Upper lobe of right lung (tissue), 1 donor: ENCODE measurements at regions not wholly inside any gene's neighbourhood (a gene's known extent, or its start where the extent isn't known, plus 50 kb on each side); places are given as distances from the start of the nearest gene placed in this dataset.

Experiments
- ATAC-seq: fragments of 200-7000 bp; cut with Tn5 transposase; one replicate; pipeline ENCODE4 v1.9.1; 2020; ENCODE audit warnings: mild to moderate bottlenecking, moderate library complexity
- DNase-seq: peaks from one replicate; pipeline ENCODE4 v3.0.0-alpha.2; 2020
- H3K27ac ChIP-seq: fragments of 200-600 bp; one replicate; pipeline ENCODE4 v1.8.0; 2022
- H3K27me3 ChIP-seq: fragments of 200-600 bp; one replicate; pipeline ENCODE4 v1.8.0; 2022; ENCODE audit warnings: mild to moderate bottlenecking
- H3K36me3 ChIP-seq: fragments of 200-600 bp; one replicate; pipeline ENCODE4 v1.8.0; 2022
- H3K4me1 ChIP-seq: fragments of 200-600 bp; one replicate; pipeline ENCODE4 v1.8.0; 2022
- H3K4me3 ChIP-seq: fragments of 200-600 bp; one replicate; pipeline ENCODE4 v1.8.0; 2022; ENCODE audit warnings: mild to moderate bottlenecking
- H3K9me3 ChIP-seq: fragments of 200-600 bp; one replicate; pipeline ENCODE4 v1.8.0; 2022
- CTCF ChIP-seq: fragments of 200-600 bp; IDR thresholded peaks from one replicate; pipeline ENCODE4 v1.8.0; 2022; ENCODE audit warnings: antibody characterized with exemption
- intact Hi-C: fragments of 100-400 bp; cut with DNase I; formaldehyde crosslinking; loops from one replicate; pipeline ENCODE4 v1.11.0; 2022
- donor health status: DM: no; HTN: yes; CAD: no; lungs with severe emphysema.

GRCh38 chr4:107319386-107319785, 283.3 kb upstream of the DKK2 start:
- Histone ChIP-seq H3K9me3 (no peaks in the 10 kb centered on the region), H3K4me1 (no peaks in the 10 kb centered on the region), H3K27me3 (no peaks in the 10 kb centered on the region), H3K27ac (no peak overlapping the region), H3K4me3 (no peak overlapping the region), H3K36me3 (no peaks in the 10 kb centered on the region)
- intact Hi-C loops = no loop called here
- ATAC-seq (no peak), DNase-seq (no peak)
- no peak for TF ChIP-seq CTCF

GRCh38 chr4:107318078-107318477, 282.0 kb upstream of the DKK2 start:
- no peaks in the 10 kb centered on the region for H3K27me3 ChIP-seq
- H3K9me3 ChIP-seq = no peaks in the 10 kb centered on the region
- no peak overlapping the region for H3K4me3 ChIP-seq
- H3K27ac ChIP-seq = no peak overlapping the region
- DNase-seq (no peak), ATAC-seq (no peak)
- H3K36me3 ChIP-seq = no peaks in the 10 kb centered on the region
- no peaks in the 10 kb centered on the region for H3K4me1 ChIP-seq
- no peak for TF ChIP-seq CTCF
- intact Hi-C loops = no loop called here

GRCh38 chr4:107317611-107318010, 281.5 kb upstream of the DKK2 start:
- ATAC-seq = no peak
- no peaks in the 10 kb centered on the region for H3K27me3 ChIP-seq
- no peaks in the 10 kb centered on the region for H3K4me1 ChIP-seq
- no peak overlapping the region for H3K4me3 ChIP-seq
- H3K9me3 ChIP-seq = no peaks in the 10 kb centered on the region
- H3K36me3 ChIP-seq = no peaks in the 10 kb centered on the region
- no peak for TF ChIP-seq CTCF
- no peak for DNase-seq
- intact Hi-C loops = no loop called here
- no peak overlapping the region for H3K27ac ChIP-seq

GRCh38 chr4:107315584-107315983, 279.5 kb upstream of the DKK2 start:
- no peak for TF ChIP-seq CTCF
- no peak for ATAC-seq
- no peaks in the 10 kb centered on the region for H3K27me3 ChIP-seq

GRCh38 chr4:107314156-107314555, 278.0 kb upstream of the DKK2 start:
- no peaks in the 10 kb centered on the region for H3K27me3 ChIP-seq
- intact Hi-C loops = no loop called here
- no peaks in the 10 kb centered on the region for H3K36me3 ChIP-seq
- no peak for ATAC-seq
- H3K9me3 ChIP-seq = no peaks in the 10 kb centered on the region
- H3K4me1 ChIP-seq = no peaks in the 10 kb centered on the region
- TF ChIP-seq CTCF = no peak
- no peak for DNase-seq
- H3K4me3 ChIP-seq = no peak overlapping the region
- no peak overlapping the region for H3K27ac ChIP-seq

More at GRCh38 chr4:107315584-107315983, 279.5 kb upstream of the DKK2 start:
- DNase-seq = no peak
- intact Hi-C loops = no loop called here
- H3K27ac ChIP-seq = no peak overlapping the region
- no peaks in the 10 kb centered on the region for H3K9me3 ChIP-seq
- no peaks in the 10 kb centered on the region for H3K4me1 ChIP-seq
- H3K36me3 ChIP-seq = no peaks in the 10 kb centered on the region
- no peak overlapping the region for H3K4me3 ChIP-seq

GRCh38 chr4:107312366-107312765, 276.3 kb upstream of the DKK2 start:
- no peak overlapping the region for H3K4me3 ChIP-seq
- ATAC-seq = no peak
- H3K36me3 ChIP-seq = no peaks in the 10 kb centered on the region
- H3K27ac ChIP-seq = no peak overlapping the region
- intact Hi-C loops = no loop called here
- TF ChIP-seq CTCF = no peak
- no peak for DNase-seq
- no peaks in the 10 kb centered on the region for H3K4me1 ChIP-seq
- H3K27me3 ChIP-seq = no peaks in the 10 kb centered on the region
- no peaks in the 10 kb centered on the region for H3K9me3 ChIP-seq
